Thoracic aorta (tissue), 2 donors: ENCODE measurements at regions not wholly inside any gene's neighbourhood (a gene's known extent, or its start where the extent isn't known, plus 50 kb on each side); places are given as distances from the start of the nearest gene placed in this dataset.

Source experiments
- ATAC-seq: fragments of 150-250 bp; one replicate; pipeline ENCODE4 v1.8.0; 2017; ENCODE audit warnings: low read depth; ENCODE audit not compliant: insufficient number of reproducible peaks, low FRiP score
- DNase-seq: peaks from one replicate; pipeline ENCODE4 v3.0.0-alpha.2; 2020; ENCODE audit warnings: low spot score
- H3K27ac ChIP-seq, 2 donors: fragments of 200-600 bp; sonication (generic); 1 replicate in 1 of 2; 2 replicates in 1 of 2; pipeline ENCODE4 v1.5.1; 2016; ENCODE audit warnings: mild to moderate bottlenecking in 2 of 2, moderate library complexity in 2 of 2
- H3K27me3 ChIP-seq: fragments of 200-600 bp; sonication (generic); replicated peaks from 2 replicates; pipeline ENCODE4 v1.6.0; 2016; ENCODE audit warnings: mild to moderate bottlenecking; ENCODE audit not compliant: insufficient read depth
- H3K36me3 ChIP-seq: fragments of 200-600 bp; sonication (generic); one replicate; pipeline ENCODE4 v1.5.1; 2016
- H3K4me1 ChIP-seq, 2 donors: fragments of 200-600 bp; sonication (generic); 1 replicate in 1 of 2; 2 replicates in 1 of 2; pipeline versions ENCODE4 v1.5.1 to v1.6.0; 2016; ENCODE audit warnings: low read depth in 2 of 2, mild to moderate bottlenecking in 1 of 2; ENCODE audit not compliant: control insufficient read depth in 1 of 2
- H3K4me3 ChIP-seq: fragments of 200-600 bp; sonication (generic); 2 replicates; pipeline ENCODE4 v1.5.1; 2016; ENCODE audit warnings: mild to moderate bottlenecking
- H3K9me3 ChIP-seq: fragments of 200-600 bp; sonication (generic); 2 replicates; pipeline ENCODE4 v1.5.1; 2016
- TF ChIP-seq, protein P1 (sequence below): fragments of 200-600 bp; sonication (generic); IDR thresholded peaks from one replicate; pipeline ENCODE4 v1.5.1; 2019; ENCODE audit warnings: antibody characterized with exemption

DNA sequence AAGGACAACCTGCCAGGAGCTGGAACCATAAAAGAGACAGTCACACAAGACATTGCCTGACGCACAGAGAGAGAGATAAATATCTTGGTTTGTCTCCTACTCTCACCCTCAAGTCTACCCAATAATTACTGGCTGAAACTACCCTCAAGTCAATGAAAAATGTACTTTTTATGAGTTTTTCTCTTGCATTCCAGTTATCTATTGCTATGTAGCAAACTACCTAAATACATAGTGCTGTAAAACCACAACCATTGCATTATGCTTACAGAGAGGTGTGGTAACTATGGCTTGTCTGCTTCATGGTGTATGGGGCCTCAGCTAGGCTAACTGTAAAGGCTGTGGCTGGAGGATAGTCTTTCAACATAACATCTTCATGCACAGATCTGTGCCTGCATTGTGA lies 247.8 kb downstream of the HAO1 start:
- Histone ChIP-seq H3K9me3 (no peaks in the 10 kb centered on the region), H3K27me3 (no peaks in the 10 kb centered on the region), H3K4me3 (no peak overlapping the region), H3K36me3 (no peaks in the 10 kb centered on the region), H3K4me1 (no peaks in the 10 kb centered on the region), H3K27ac (no peak overlapping the region)
- DNase-seq (no peak), ATAC-seq (no peak)
- TF ChIP-seq, protein P1, sequence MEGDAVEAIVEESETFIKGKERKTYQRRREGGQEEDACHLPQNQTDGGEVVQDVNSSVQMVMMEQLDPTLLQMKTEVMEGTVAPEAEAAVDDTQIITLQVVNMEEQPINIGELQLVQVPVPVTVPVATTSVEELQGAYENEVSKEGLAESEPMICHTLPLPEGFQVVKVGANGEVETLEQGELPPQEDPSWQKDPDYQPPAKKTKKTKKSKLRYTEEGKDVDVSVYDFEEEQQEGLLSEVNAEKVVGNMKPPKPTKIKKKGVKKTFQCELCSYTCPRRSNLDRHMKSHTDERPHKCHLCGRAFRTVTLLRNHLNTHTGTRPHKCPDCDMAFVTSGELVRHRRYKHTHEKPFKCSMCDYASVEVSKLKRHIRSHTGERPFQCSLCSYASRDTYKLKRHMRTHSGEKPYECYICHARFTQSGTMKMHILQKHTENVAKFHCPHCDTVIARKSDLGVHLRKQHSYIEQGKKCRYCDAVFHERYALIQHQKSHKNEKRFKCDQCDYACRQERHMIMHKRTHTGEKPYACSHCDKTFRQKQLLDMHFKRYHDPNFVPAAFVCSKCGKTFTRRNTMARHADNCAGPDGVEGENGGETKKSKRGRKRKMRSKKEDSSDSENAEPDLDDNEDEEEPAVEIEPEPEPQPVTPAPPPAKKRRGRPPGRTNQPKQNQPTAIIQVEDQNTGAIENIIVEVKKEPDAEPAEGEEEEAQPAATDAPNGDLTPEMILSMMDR, result no peak

DNA sequence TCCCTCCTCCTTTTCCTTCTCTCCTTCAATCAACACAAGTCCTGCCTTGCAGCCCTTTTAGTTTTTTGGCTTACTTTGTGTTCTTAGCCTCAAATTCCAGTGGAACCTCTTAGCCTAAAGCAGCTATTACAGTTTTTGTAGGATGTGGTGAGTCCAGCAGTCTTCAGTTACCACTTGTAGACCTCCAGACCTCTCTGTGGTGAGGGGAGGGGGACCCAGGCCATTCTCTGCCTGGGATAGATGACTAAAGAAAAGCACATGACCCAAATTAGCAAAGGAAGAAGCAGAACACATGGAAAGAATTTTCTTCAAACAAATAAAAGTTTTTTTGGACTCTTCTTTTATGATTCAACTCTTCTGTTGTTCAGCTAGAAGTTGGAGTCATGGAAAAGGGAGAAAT lies 246.5 kb downstream of the HAO1 start:
- no peak overlapping the region for H3K27ac ChIP-seq
- TF ChIP-seq, protein P1, result no peak
- H3K4me3 ChIP-seq, result no peak overlapping the region
- H3K36me3 ChIP-seq, result no peaks in the 10 kb centered on the region
- no peaks in the 10 kb centered on the region for H3K4me1 ChIP-seq
- DNase-seq, result no peak
- H3K9me3 ChIP-seq, result no peaks in the 10 kb centered on the region
- H3K27me3 ChIP-seq, result no peaks in the 10 kb centered on the region
- no peak for ATAC-seq

DNA sequence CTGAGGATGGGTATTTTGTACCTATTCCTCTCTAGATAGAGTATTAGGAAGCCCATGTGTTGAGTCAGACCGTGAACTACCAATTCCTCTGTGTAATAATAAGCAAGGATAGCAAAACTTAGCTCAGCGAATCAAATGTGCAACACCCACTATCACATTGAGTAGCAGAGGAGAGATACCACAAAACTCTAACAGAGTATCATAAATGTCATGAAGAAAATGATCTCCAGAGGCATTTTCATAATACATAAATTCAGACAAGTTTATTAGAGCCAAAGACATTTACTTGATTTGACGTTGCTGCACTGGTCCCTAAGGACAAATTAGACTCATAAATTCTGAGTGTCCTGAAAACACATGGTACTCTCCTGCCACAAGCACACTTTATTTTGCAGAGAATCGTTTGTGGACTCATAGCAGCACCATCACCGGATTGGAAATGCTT lies 245.2 kb downstream of the HAO1 start:
- Histone ChIP-seq H3K27me3 (no peaks in the 10 kb centered on the region), H3K9me3 (no peaks in the 10 kb centered on the region), H3K4me1 (no peaks in the 10 kb centered on the region), H3K36me3 (no peaks in the 10 kb centered on the region), H3K27ac (no peak overlapping the region), H3K4me3 (no peak overlapping the region)
- DNase-seq, result no peak
- ATAC-seq, result no peak
- TF ChIP-seq, protein P1, result no peak

DNA sequence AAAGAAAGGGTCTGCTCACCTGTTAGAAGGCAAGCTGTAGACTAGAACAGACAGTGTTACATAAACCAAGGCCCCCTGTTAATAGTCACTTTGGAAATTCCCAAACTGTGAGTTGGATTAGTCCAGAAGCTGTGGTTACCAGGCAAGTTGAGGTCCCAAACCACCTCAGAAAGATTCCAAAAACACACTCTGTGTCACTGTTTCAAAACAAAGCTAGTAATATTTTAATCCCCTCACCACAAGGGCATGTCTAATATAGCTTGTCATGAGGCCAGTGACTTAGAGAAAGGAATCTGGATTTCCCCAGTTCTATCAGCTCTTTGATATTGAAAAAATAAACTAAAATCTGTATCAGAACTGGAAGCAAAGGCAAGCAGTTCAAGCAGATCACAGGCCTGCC lies 244.6 kb downstream of the HAO1 start:
- Histone ChIP-seq H3K9me3 (no peaks in the 10 kb centered on the region), H3K27ac (no peak overlapping the region), H3K36me3 (no peaks in the 10 kb centered on the region), H3K27me3 (no peaks in the 10 kb centered on the region), H3K4me1 (no peaks in the 10 kb centered on the region), H3K4me3 (no peak overlapping the region)
- TF ChIP-seq, protein P1, result no peak
- ATAC-seq (no peak), DNase-seq (no peak)

DNA sequence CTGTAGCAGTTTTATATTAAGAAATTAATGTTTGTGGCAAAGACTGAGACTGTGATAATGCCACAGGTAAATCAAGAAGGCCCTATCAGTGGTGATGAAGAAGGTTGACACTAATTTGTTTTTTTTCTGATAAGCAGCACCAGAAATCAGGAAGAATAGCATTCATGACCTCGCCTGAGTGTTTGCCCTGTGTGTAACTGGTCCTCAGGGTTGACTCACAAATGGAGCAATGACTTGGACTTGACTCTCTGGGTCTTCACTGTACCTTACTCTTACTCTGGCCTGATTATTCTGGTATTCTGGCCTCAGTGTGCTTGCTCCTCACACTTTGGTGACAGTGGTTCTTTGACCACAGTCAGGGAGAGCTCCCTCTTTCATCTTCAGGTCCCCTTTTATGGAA lies 243.9 kb downstream of the HAO1 start:
- Histone ChIP-seq H3K36me3 (no peaks in the 10 kb centered on the region), H3K9me3 (no peaks in the 10 kb centered on the region), H3K27me3 (no peaks in the 10 kb centered on the region), H3K4me3 (no peak overlapping the region), H3K27ac (no peak overlapping the region), H3K4me1 (no peaks in the 10 kb centered on the region)
- TF ChIP-seq, protein P1, result no peak
- DNase-seq (no peak), ATAC-seq (no peak)
